ENCODE measurements at regions not wholly inside any gene's neighbourhood (a gene's known extent, or its start where the extent isn't known, plus 50 kb on each side); places are given as distances from the start of the nearest gene placed in this dataset.

GRCh38 chr14:58772794-58773620 is 135.2 kb downstream of the DACT1 start:
- TF ChIP-seq CTCF (IDR thresholded peaks at IDR 0.05) (no peak), POLR2A (IDR thresholded peaks at IDR 0.05) (no peak)
